ENCODE measurements at regions not wholly inside any gene's neighbourhood (a gene's known extent, or its start where the extent isn't known, plus 50 kb on each side); places are given as distances from the start of the nearest gene placed in this dataset.
"Not testable (repeated sequence)": the region's sequence is repeated elsewhere in the genome, so short reads cannot be mapped to it uniquely, and the experiment has no call there.

DNA sequence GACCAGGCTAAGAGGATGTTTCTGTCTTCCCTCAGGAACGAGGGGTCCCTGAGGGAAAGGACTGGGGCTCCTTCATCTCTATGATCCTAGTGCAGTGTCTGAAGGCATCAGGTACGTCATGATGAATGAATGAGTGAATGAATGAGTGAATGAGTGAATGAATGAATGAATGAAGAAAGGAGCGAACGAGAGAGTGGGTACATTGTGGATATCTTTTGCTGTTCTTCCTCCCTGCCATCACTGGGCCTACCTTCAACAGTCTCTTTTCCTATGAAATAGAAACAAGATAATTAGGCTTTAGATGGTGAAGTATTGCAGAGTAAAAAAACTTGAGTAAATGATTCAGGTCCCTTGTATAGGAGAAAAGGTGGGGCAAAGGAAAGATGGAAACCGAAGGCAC, 111.3 kb upstream of the CRHR1 start:
- ATAC-seq, result no peak

DNA sequence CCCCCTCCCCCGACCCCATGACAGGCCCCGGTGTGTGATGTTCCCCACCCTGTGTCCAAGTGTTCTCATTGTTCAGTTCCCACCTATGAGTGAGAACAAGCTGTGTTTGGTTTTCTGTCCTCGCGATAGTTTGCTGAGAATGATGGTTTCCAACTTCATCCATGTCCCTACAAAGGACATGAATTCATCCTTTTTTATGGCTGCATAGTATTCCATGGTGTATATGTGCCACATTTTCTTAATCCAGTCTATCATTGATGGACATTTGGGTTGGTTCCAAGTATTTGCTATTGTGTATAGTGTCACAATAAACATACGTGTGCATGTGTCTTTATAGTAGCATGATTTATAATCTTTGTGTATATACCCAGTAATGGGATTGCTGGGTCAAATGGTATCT, 110.4 kb upstream of the CRHR1 start:
- peaks cover 17% of the 10 kb centered on the region for H3K27me3 ChIP-seq (ENCODE audit: low read length)
- H3K36me3 ChIP-seq (ENCODE audit: low read depth, low read length); H3K9me2 ChIP-seq (replicated peaks; ENCODE audit: low read length); H3K9me3 ChIP-seq (ENCODE audit: low read length); intact Hi-C loops (cut with micrococcal nuclease); H3K9ac ChIP-seq (ENCODE audit: low read length); ATAC-seq; H3K4me1 ChIP-seq (ENCODE audit: insufficient read depth, low read length); DNase-seq; H3K79me2 ChIP-seq (ENCODE audit: low read length); H3F3A ChIP-seq (ENCODE audit: low read length, unreplicated experiment); H3K4me2 ChIP-seq (ENCODE audit: low read length); H4K20me1 ChIP-seq (ENCODE audit: low read length); BruUV-seq (replicated peaks); CTCF ChIA-PET; H3K27ac ChIP-seq (ENCODE audit: low read length); H2AFZ ChIP-seq (ENCODE audit: low read length); H3K4me3 ChIP-seq (ENCODE audit: low read length); POLR2A ChIA-PET (ENCODE audit: unreplicated experiment): not testable (repeated sequence)

More for the DNA sequence above, 111.3 kb upstream of the CRHR1 start:
- ChIA-PET CTCF (no interaction called here), POLR2A (ENCODE audit: unreplicated experiment) (no interaction called here)
- Histone ChIP-seq H4K20me1 (ENCODE audit: low read length) (no peaks in the 10 kb centered on the region), H3K9me2 (replicated peaks; ENCODE audit: low read length) (no peaks in the 10 kb centered on the region), H3K9ac (ENCODE audit: low read length) (no peak overlapping the region), H3F3A (ENCODE audit: low read length, unreplicated experiment) (no peaks in the 10 kb centered on the region), H3K9me3 (ENCODE audit: low read length) (no peaks in the 10 kb centered on the region), H3K4me2 (ENCODE audit: low read length) (no peak overlapping the region), H2AFZ (ENCODE audit: low read length) (no peak overlapping the region), H3K79me2 (ENCODE audit: low read length) (no peaks in the 10 kb centered on the region), H3K4me1 (ENCODE audit: insufficient read depth, low read length) (no peaks in the 10 kb centered on the region), H3K36me3 (ENCODE audit: low read depth, low read length) (no peaks in the 10 kb centered on the region), H3K4me3 (ENCODE audit: low read length) (no peak overlapping the region), H3K27me3 (ENCODE audit: low read length) (peaks cover 17% of the 10 kb centered on the region), H3K27ac (ENCODE audit: low read length) (no peak overlapping the region)
- no TSS peak for BruUV-seq (replicated peaks)
- TF ChIP-seq, protein P1, sequence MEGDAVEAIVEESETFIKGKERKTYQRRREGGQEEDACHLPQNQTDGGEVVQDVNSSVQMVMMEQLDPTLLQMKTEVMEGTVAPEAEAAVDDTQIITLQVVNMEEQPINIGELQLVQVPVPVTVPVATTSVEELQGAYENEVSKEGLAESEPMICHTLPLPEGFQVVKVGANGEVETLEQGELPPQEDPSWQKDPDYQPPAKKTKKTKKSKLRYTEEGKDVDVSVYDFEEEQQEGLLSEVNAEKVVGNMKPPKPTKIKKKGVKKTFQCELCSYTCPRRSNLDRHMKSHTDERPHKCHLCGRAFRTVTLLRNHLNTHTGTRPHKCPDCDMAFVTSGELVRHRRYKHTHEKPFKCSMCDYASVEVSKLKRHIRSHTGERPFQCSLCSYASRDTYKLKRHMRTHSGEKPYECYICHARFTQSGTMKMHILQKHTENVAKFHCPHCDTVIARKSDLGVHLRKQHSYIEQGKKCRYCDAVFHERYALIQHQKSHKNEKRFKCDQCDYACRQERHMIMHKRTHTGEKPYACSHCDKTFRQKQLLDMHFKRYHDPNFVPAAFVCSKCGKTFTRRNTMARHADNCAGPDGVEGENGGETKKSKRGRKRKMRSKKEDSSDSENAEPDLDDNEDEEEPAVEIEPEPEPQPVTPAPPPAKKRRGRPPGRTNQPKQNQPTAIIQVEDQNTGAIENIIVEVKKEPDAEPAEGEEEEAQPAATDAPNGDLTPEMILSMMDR (conservative IDR thresholded peaks at IDR 0.05; ENCODE audit: low read depth, low read length), result no peak
- TF ChIP-seq EZH2 (IDR thresholded peaks at IDR 0.05; ENCODE audit: low read length, unreplicated experiment), result no peak
- no peak for DNase-seq
- intact Hi-C loops (cut with micrococcal nuclease), result no loop called here

DNA sequence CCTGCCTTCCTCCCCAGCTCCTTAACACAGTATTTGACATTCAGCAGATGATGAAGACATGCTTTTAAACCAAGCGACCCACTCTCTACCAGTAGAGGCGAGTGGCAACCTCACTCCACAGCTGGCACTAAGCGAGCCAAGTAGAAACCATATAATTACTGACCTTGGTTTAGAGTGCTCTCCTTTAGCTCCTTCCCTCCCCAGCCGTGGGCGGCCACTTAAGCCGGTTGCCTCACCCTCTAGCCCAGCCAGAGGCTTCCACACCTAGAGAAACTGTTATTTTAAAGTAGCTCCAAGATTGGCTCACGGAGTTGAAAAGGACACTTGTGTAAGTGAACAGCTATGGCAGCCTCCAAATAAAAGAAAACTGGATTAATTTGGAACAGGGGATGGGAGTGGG, 109.1 kb upstream of the CRHR1 start:
- intact Hi-C loops (cut with micrococcal nuclease), result no loop called here

More for the DNA sequence above, 109.1 kb upstream of the CRHR1 start:
- ChIA-PET POLR2A (ENCODE audit: unreplicated experiment) (no interaction called here), CTCF (no interaction called here)
- no TSS peak for BruUV-seq (replicated peaks)
- H3K4me2 ChIP-seq (ENCODE audit: low read length), result no peak overlapping the region
- DNase-seq (no peak), ATAC-seq (no peak)
- H3K79me2 ChIP-seq (ENCODE audit: low read length), result no peaks in the 10 kb centered on the region
- no peak overlapping the region for H2AFZ ChIP-seq (ENCODE audit: low read length)
- H3K9ac ChIP-seq (ENCODE audit: low read length), result no peak overlapping the region
- no peaks in the 10 kb centered on the region for H3F3A ChIP-seq (ENCODE audit: low read length, unreplicated experiment)
- H3K9me2 ChIP-seq (replicated peaks; ENCODE audit: low read length), result no peaks in the 10 kb centered on the region
- H4K20me1 ChIP-seq (ENCODE audit: low read length), result no peaks in the 10 kb centered on the region
- H3K27ac ChIP-seq (ENCODE audit: low read length), result no peak overlapping the region
- H3K4me1 ChIP-seq (ENCODE audit: insufficient read depth, low read length), result no peaks in the 10 kb centered on the region
- H3K4me3 ChIP-seq (ENCODE audit: low read length), result no peak overlapping the region
- H3K36me3 ChIP-seq (ENCODE audit: low read depth, low read length), result no peaks in the 10 kb centered on the region
- TF ChIP-seq EZH2phosphoT487 (IDR thresholded peaks at IDR 0.05; ENCODE audit: borderline replicate concordance, low read length), result no peak
- TF ChIP-seq, protein P1 (conservative IDR thresholded peaks at IDR 0.05; ENCODE audit: low read depth, low read length), result no peak
- no peak for TF ChIP-seq EZH2 (IDR thresholded peaks at IDR 0.05; ENCODE audit: low read length, unreplicated experiment)
- H3K27me3 ChIP-seq (ENCODE audit: low read length), result peaks cover 18% of the 10 kb centered on the region
- H3K9me3 ChIP-seq (ENCODE audit: low read length), result no peaks in the 10 kb centered on the region
